ENCODE measurements at regions not wholly inside any gene's neighbourhood (a gene's known extent, or its start where the extent isn't known, plus 50 kb on each side); places are given as distances from the start of the nearest gene placed in this dataset.
A peak's percentile ranks its signal among the peaks of the same experiment; 100 is the strongest.

DNA sequence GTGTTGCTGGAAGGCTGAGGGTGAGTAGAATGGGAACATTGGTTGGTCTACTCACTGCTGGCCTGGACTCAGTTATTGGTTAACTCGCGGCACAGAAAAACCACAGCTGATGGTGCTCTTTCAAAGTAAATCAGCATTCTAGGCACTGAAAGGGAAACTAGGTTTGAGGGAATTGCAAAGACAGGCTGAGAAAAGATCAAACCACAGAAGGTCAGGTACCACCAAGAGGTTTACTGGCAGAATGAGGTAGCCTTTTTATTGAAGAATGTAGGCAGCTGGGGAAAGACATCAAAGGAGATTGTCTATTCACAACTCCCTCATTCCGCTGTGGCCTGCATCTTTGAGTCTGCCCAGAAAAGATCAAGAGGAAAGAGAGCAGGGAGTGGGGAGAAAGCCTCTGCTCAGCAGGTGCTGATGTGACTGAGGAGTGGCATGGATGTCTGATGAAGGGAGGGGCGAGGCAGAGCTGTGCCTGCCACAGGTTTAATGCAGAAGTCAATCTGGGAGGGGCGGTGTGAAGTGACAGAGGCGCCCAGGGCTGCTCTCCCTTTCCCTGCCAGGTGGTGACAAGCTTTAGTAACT lies 255.5 kb downstream of the MAN2A1 start:
- 73% methylated on average over 6 of the region's 6 CpGs for WGBS (ENCODE audit: insufficient coverage, low coverage, low lambda C conversion rate, missing lambda C conversion rate)
- Histone ChIP-seq H3K27ac (no peak overlapping the region), H3K27me3 (no peaks in the 10 kb centered on the region), H3K4me1 (no peaks in the 10 kb centered on the region), H3K4me3 (no peak overlapping the region), H3K9me3 (no peaks in the 10 kb centered on the region), H3K36me3 (no peaks in the 10 kb centered on the region)
- intact Hi-C loops (cut with DNase I): no loop called here
- DNase-seq (no peak), ATAC-seq (peak; percentile 62 to 88 (median 76))
- TF ChIP-seq, protein P1, sequence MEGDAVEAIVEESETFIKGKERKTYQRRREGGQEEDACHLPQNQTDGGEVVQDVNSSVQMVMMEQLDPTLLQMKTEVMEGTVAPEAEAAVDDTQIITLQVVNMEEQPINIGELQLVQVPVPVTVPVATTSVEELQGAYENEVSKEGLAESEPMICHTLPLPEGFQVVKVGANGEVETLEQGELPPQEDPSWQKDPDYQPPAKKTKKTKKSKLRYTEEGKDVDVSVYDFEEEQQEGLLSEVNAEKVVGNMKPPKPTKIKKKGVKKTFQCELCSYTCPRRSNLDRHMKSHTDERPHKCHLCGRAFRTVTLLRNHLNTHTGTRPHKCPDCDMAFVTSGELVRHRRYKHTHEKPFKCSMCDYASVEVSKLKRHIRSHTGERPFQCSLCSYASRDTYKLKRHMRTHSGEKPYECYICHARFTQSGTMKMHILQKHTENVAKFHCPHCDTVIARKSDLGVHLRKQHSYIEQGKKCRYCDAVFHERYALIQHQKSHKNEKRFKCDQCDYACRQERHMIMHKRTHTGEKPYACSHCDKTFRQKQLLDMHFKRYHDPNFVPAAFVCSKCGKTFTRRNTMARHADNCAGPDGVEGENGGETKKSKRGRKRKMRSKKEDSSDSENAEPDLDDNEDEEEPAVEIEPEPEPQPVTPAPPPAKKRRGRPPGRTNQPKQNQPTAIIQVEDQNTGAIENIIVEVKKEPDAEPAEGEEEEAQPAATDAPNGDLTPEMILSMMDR (IDR thresholded peaks at IDR 0.05): no peak
- TF ChIP-seq POLR2A (IDR thresholded peaks at IDR 0.05): no peak

DNA sequence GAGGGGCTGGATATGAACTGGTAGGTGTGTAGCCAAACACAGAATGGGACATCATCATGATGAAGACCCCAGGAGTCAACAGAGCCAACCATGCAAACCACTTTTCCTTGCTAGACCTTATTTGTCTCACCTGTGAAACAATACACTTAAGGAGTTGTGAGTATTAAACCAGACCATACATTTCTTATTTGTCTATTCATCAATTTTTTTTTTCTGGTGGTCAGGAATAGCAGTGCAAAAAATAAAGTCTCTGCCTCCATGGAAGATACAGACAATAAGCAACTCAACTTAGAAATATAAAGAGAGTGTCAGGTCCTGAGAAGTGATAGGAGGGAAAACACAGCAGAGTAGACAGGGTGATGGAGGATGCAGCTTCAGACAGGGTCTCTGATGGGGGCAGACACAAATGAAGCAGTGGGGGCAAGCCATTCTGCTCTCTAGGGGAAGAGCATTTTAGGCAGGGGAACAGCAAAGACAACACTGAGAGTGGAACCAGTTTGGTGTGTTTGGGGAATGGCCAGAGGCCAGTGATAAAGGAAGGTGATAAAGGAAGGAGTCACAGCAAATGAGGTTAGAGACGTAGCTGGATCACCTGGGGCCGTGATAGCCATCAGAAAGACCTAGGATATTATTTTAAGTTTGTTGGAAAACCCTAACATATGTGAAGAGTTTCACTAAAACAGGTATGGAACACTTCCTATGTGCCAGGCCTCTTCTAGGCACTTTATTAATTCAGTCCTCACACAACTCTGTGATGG lies 256.2 kb downstream of the MAN2A1 start:
- DNase-seq (no peak), ATAC-seq (no peak)
- WGBS (ENCODE audit: insufficient coverage, low coverage, low lambda C conversion rate, missing lambda C conversion rate): 94% methylated on average over 2 of the region's 2 CpGs
- Histone ChIP-seq H3K36me3 (no peaks in the 10 kb centered on the region), H3K27me3 (no peaks in the 10 kb centered on the region), H3K27ac (no peak overlapping the region), H3K4me3 (no peak overlapping the region), H3K4me1 (no peaks in the 10 kb centered on the region), H3K9me3 (no peaks in the 10 kb centered on the region)
- intact Hi-C loops (cut with DNase I): no loop called here
- TF ChIP-seq, protein P1 (IDR thresholded peaks at IDR 0.05): no peak
- TF ChIP-seq POLR2A (IDR thresholded peaks at IDR 0.05): no peak

DNA sequence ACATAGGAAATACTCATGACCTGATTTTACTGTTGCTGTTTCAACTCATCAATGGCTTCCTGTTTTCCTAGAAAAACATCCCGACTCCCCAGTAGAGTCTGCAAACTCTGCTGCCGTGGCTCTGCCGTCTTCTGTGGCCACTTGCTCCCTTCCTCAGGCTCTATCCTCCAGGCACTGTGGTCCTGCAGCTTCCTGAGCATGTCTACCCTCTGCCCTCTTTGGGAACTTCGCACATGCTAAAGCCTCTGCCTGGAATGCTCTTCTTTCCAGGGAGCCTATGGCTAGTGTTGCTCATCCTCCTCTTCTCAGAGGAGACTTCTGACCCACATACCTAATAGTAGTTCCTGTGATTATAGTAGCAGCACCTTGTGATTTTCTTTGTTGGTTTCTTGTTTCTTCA lies 256.9 kb downstream of the MAN2A1 start:
- WGBS (ENCODE audit: insufficient coverage, low coverage, low lambda C conversion rate, missing lambda C conversion rate): 67% methylated on average over 4 of the region's 4 CpGs
- intact Hi-C loops (cut with DNase I): no loop called here
- Histone ChIP-seq H3K27me3 (no peaks in the 10 kb centered on the region), H3K4me3 (no peak overlapping the region), H3K27ac (no peak overlapping the region), H3K4me1 (no peaks in the 10 kb centered on the region), H3K36me3 (no peaks in the 10 kb centered on the region), H3K9me3 (no peaks in the 10 kb centered on the region)
- ATAC-seq (no peak), DNase-seq (no peak)
- TF ChIP-seq, protein P1 (IDR thresholded peaks at IDR 0.05): no peak
- no peak for TF ChIP-seq POLR2A (IDR thresholded peaks at IDR 0.05)

DNA sequence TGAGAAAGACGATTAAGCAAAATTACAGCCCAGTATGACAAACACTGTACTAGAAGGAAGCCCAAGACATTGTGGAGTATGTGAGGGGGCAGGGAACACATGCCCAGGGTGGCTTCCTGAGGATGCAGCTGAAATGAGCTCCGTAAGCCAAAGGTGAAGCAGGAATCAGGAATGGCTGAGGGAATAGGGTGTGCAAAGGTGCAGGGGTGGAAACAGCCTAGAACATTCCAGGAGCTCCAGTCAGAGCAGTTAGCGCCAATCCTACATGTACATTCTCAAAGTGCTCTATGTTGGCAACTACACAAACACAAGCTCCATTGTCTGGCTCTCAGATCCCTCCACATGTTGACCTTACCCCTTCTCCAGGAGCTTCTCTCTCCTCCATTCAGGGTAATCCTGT lies 257.9 kb downstream of the MAN2A1 start:
- H3K27me3 ChIP-seq: no peaks in the 10 kb centered on the region
- TF ChIP-seq, protein P1 (IDR thresholded peaks at IDR 0.05): no peak
- TF ChIP-seq POLR2A (IDR thresholded peaks at IDR 0.05): no peak
- DNase-seq: no peak
- no peaks in the 10 kb centered on the region for H3K4me1 ChIP-seq
- no peak overlapping the region for H3K27ac ChIP-seq
- no peaks in the 10 kb centered on the region for H3K36me3 ChIP-seq
- intact Hi-C loops (cut with DNase I): no loop called here
- H3K4me3 ChIP-seq: no peak overlapping the region
- no peaks in the 10 kb centered on the region for H3K9me3 ChIP-seq
- no peak for ATAC-seq
- 65% methylated on average over 2 of the region's 3 CpGs for WGBS (ENCODE audit: insufficient coverage, low coverage, low lambda C conversion rate, missing lambda C conversion rate)
